Natural killer cell (primary cell): ENCODE measurements at regions not wholly inside any gene's neighbourhood (a gene's known extent, or its start where the extent isn't known, plus 50 kb on each side); places are given as distances from the start of the nearest gene placed in this dataset.

Experiments used
- ATAC-seq, 3 donors: fragments of 150-1000 bp in 2 of 3; fragments of 200-7000 bp in 1 of 3; cut with Tn5 transposase; 1 replicate in 1 of 3; 2 replicates in 2 of 3; pipeline ENCODE4 v1.10.0; 2021; ENCODE audit warnings: mild to moderate bottlenecking in 2 of 3, moderate library complexity in 2 of 3
- DNase-seq, 2 donors: peaks; one replicate each; pipeline versions ENCODE4 v3.0.0 to v3.0.0-alpha.2; 2013 to 2021; ENCODE audit warnings: mixed read lengths in 1 of 2
- H3K27ac ChIP-seq: one replicate; pipeline ENCODE4 v1.5.1; 2013; ENCODE audit warnings: mild to moderate bottlenecking, low read length
- H3K27me3 ChIP-seq: one replicate; pipeline ENCODE4 v1.6.1; 2013; ENCODE audit warnings: low read length; ENCODE audit not compliant: control insufficient read depth, insufficient read depth
- H3K36me3 ChIP-seq: one replicate; pipeline ENCODE4 v1.6.1; 2013; ENCODE audit warnings: low read length; ENCODE audit not compliant: control insufficient read depth, insufficient read depth
- H3K4me1 ChIP-seq: one replicate; pipeline ENCODE4 v1.6.1; 2013; ENCODE audit warnings: low read length; ENCODE audit not compliant: control insufficient read depth, insufficient read depth
- H3K4me3 ChIP-seq: one replicate; pipeline ENCODE4 v1.5.1; 2013; ENCODE audit warnings: low read length
- H3K9me3 ChIP-seq: one replicate; pipeline ENCODE4 v1.6.1; 2013; ENCODE audit warnings: low read length; ENCODE audit not compliant: control insufficient read depth, insufficient read depth
- H3K27ac Mint-ChIP-seq, 2 donors: one replicate each; pipeline ENCODE4 v1.8.0; 2022; ENCODE audit warnings: mild to moderate bottlenecking in 2 of 2, mixed read lengths in 2 of 2, moderate library complexity in 1 of 2
- H3K27me3 Mint-ChIP-seq, 2 donors: one replicate each; pipeline ENCODE4 v1.8.0; 2022; ENCODE audit warnings: low read depth in 2 of 2, mixed read lengths in 2 of 2
- H3K36me3 Mint-ChIP-seq: one replicate; pipeline ENCODE4 v1.8.0; 2022; ENCODE audit warnings: mixed read lengths
- H3K4me1 Mint-ChIP-seq, 2 donors: one replicate each; pipeline ENCODE4 v1.8.0; 2022; ENCODE audit warnings: mixed read lengths in 2 of 2
- H3K4me3 Mint-ChIP-seq: one replicate; pipeline ENCODE4 v1.8.0; 2022; ENCODE audit warnings: mild to moderate bottlenecking, moderate library complexity, mixed read lengths
- H3K9me3 Mint-ChIP-seq, 2 donors: one replicate each; pipeline ENCODE4 v1.8.0; 2022; ENCODE audit warnings: mixed read lengths in 2 of 2
- WGBS: methylation state at CpG from one replicate; pipeline ENCODE4 v1.1.7; 2013; ENCODE audit warnings: missing lambda C conversion rate; ENCODE audit not compliant: insufficient coverage; 5-methylcytosine and 5-hydroxymethylcytosine counted together
- intact Hi-C: fragments of 100-400 bp; cut with micrococcal nuclease; formaldehyde crosslinking; loops from one replicate; pipeline ENCODE4 v1.14.2; 2022
- TF ChIP-seq, protein P1 (sequence below): fragments of 200-600 bp; IDR thresholded peaks from one replicate; pipeline ENCODE4 v1.8.0; 2022; ENCODE audit warnings: antibody characterized with exemption

DNA sequence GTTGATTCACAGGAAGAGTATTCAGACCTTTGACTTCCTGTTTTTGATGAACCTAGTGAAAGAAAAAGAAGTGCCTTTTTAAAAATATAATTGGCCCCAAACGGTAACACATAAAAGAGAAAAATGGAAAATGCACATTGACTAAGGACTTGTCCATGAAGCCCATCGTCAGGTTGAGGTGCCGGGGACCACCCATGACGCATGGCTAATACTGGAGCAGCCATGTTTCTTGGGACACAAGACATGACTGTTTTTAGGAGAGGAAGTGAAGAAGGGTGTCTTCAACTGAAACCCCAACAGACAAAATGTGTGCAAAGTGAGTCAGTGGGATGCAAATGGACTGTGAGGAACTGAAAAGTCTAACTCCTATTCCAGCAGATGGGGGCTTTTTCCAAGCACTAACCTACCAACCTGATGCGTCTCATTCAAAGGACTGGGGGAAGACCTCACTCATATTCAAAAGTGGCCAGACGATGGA is 459.4 kb downstream of the FOXO1 start:
- TF ChIP-seq, protein P1, sequence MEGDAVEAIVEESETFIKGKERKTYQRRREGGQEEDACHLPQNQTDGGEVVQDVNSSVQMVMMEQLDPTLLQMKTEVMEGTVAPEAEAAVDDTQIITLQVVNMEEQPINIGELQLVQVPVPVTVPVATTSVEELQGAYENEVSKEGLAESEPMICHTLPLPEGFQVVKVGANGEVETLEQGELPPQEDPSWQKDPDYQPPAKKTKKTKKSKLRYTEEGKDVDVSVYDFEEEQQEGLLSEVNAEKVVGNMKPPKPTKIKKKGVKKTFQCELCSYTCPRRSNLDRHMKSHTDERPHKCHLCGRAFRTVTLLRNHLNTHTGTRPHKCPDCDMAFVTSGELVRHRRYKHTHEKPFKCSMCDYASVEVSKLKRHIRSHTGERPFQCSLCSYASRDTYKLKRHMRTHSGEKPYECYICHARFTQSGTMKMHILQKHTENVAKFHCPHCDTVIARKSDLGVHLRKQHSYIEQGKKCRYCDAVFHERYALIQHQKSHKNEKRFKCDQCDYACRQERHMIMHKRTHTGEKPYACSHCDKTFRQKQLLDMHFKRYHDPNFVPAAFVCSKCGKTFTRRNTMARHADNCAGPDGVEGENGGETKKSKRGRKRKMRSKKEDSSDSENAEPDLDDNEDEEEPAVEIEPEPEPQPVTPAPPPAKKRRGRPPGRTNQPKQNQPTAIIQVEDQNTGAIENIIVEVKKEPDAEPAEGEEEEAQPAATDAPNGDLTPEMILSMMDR = no peak
- Histone ChIP-seq H3K9me3 (no peaks in the 10 kb centered on the region), H3K36me3 (no peaks in the 10 kb centered on the region), H3K27ac (peak overlapping the region; percentile 49), H3K27me3 (no peaks in the 10 kb centered on the region), H3K4me3 (no peak overlapping the region), H3K4me1 (peaks cover 21% of the 10 kb centered on the region)
- intact Hi-C loops = no loop called here
- H3K4me1 Mint-ChIP-seq = peaks cover 20 to 28% of the 10 kb centered on the region in 2 donors
- H3K36me3 Mint-ChIP-seq = no peaks in the 10 kb centered on the region
- no peaks in the 10 kb centered on the region for H3K9me3 Mint-ChIP-seq
- DNase-seq = peak in 1 of 2 donors; percentile 40
- no peaks in the 10 kb centered on the region for H3K27me3 Mint-ChIP-seq
- WGBS = 56% methylated on average over 6 of the region's 6 CpGs
- H3K27ac Mint-ChIP-seq = peak overlapping the region; percentile 77 to 80
- no peak for ATAC-seq
- H3K4me3 Mint-ChIP-seq = peak overlapping the region; percentile 70

DNA sequence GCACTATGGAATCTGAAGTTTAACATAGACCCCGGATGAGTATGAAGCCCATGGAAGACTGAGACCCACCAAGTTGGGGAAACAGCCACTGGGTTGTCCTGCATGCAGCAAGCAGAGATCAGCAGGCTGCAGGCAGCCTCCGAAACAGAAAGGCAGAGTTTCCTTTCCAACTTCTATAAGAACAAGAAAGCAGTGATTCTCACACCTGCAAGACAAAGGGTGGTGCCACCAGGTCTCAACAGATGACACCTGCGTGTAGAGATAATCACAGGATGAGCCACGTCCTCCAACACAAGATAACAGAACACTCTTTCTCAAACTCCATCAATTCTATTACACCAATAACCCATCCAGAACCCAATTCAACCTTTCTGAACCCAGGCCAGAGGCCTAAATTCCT is 457.9 kb downstream of the FOXO1 start:
- H3K27me3 Mint-ChIP-seq = no peaks in the 10 kb centered on the region
- Histone ChIP-seq H3K27me3 (no peaks in the 10 kb centered on the region), H3K4me3 (no peak overlapping the region), H3K9me3 (no peaks in the 10 kb centered on the region), H3K36me3 (no peaks in the 10 kb centered on the region), H3K27ac (no peak overlapping the region), H3K4me1 (peaks cover 21% of the 10 kb centered on the region)
- ATAC-seq (no peak), DNase-seq (peak in 1 of 2 donors; percentile 23)
- H3K4me3 Mint-ChIP-seq = no peak overlapping the region
- intact Hi-C loops = no loop called here
- TF ChIP-seq, protein P1 = no peak
- H3K9me3 Mint-ChIP-seq = no peaks in the 10 kb centered on the region
- no peak overlapping the region for H3K27ac Mint-ChIP-seq
- H3K4me1 Mint-ChIP-seq = peaks cover 20 to 28% of the 10 kb centered on the region in 2 donors
- 76% methylated on average over 4 of the region's 4 CpGs for WGBS
- H3K36me3 Mint-ChIP-seq = no peaks in the 10 kb centered on the region

DNA sequence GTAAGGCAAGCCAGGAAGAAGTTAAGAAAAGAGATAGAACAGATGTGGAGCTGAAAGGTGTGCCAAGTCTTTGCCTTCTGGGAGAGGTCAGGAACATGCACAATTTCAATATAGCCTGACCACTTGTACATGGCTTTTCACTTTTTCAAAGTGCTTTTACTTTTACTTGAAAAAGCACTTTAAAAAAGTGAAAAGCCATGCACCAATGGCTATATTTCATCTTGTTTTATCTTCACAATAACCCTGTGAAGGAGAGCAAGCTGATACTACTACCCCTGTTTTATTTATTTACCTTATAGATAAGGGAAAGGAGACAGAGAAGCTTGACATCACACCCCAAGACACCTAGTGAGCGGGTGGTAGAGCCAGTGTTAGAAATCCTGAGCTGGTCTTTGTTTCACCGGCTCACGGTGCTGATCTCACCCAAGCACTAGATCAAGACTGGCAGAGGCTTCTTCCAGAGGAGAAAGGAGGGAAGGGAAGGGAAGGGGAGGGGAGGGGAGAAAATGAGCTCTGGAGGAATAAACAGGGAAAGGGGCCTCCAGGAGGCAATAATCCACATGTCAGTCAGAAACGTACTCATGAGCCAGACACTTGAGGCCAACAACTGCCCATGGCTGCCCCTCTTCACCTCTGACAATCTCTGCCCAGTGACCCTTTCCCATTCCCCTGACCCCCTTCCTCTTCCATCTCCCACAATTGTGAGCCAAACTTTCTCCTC is 455.4 kb downstream of the FOXO1 start:
- intact Hi-C loops = no loop called here
- no peak overlapping the region for H3K27ac ChIP-seq
- no peaks in the 10 kb centered on the region for H3K9me3 Mint-ChIP-seq
- H3K4me1 ChIP-seq = peaks cover 15% of the 10 kb centered on the region
- peaks cover 13% of the 10 kb centered on the region in 2 donors for H3K4me1 Mint-ChIP-seq
- no peaks in the 10 kb centered on the region for H3K27me3 Mint-ChIP-seq
- H3K9me3 ChIP-seq = no peaks in the 10 kb centered on the region
- no peaks in the 10 kb centered on the region for H3K27me3 ChIP-seq
- no peaks in the 10 kb centered on the region for H3K36me3 ChIP-seq
- WGBS = 92% methylated on average over 2 of the region's 4 CpGs
- DNase-seq (no peak), ATAC-seq (no peak)
- no peak overlapping the region for H3K4me3 Mint-ChIP-seq
- TF ChIP-seq, protein P1 = no peak
- H3K36me3 Mint-ChIP-seq = no peaks in the 10 kb centered on the region
- no peak overlapping the region for H3K27ac Mint-ChIP-seq
- no peak overlapping the region for H3K4me3 ChIP-seq

DNA sequence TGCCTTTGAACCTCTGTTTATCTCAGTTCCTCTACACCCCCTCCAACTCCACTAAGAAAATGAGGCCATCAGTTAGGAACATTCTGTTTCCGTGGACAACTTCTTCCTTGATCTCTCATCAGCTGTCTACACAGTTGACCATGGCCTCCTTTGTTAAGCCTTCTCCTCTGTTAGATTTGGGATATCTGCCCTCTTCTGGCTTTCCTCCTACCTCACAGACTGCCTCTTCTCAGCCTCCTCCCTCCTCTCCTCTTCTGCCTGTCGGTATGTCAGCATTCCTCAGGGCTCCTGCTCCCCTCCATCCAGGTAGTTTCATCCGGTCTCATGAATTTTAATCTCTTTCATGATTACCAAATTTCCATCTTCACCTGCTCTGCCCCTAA is 454.9 kb downstream of the FOXO1 start:
- Mint-ChIP-seq H3K4me1 (peaks cover 7 to 8% of the 10 kb centered on the region in 2 donors), H3K4me3 (no peak overlapping the region)
- WGBS = 97% methylated on average over 3 of the region's 3 CpGs

More for the DNA sequence above, 454.9 kb downstream of the FOXO1 start:
- peaks cover 10% of the 10 kb centered on the region for H3K4me1 ChIP-seq
- no peaks in the 10 kb centered on the region for H3K27me3 Mint-ChIP-seq
- DNase-seq (no peak), ATAC-seq (no peak)
- no peak overlapping the region for H3K4me3 ChIP-seq
- H3K36me3 ChIP-seq = no peaks in the 10 kb centered on the region
- H3K9me3 ChIP-seq = no peaks in the 10 kb centered on the region
- no peaks in the 10 kb centered on the region for H3K27me3 ChIP-seq
- H3K36me3 Mint-ChIP-seq = no peaks in the 10 kb centered on the region
- H3K27ac ChIP-seq = no peak overlapping the region
- no peaks in the 10 kb centered on the region for H3K9me3 Mint-ChIP-seq
- TF ChIP-seq, protein P1 = no peak
- intact Hi-C loops = no loop called here
- no peak overlapping the region for H3K27ac Mint-ChIP-seq
